Central memory CD4-positive, alpha-beta T cell (primary cell): ENCODE measurements at regions not wholly inside any gene's neighbourhood (a gene's known extent, or its start where the extent isn't known, plus 50 kb on each side); places are given as distances from the start of the nearest gene placed in this dataset.
"Not testable (repeated sequence)": the region's sequence is repeated elsewhere in the genome, so short reads cannot be mapped to it uniquely, and the experiment has no call there.

Source experiments
- DNase-seq: peaks from one replicate; pipeline ENCODE4 v3.0.0; 2022

- no peak for DNase-seq
Observed at GRCh38 chr2:225911019-225911418, 511.5 kb downstream of the NYAP2 start.

GRCh38 chr2:225895126-225895525 lies 495.6 kb downstream of the NYAP2 start:
- no peak for DNase-seq

GRCh38 chr2:225894236-225894980 lies 494.9 kb downstream of the NYAP2 start:
- no peak for DNase-seq

GRCh38 chr2:225893151-225893550 lies 493.6 kb downstream of the NYAP2 start:
- no peak for DNase-seq

- no peak for DNase-seq
Observed at GRCh38 chr2:225891771-225892170, 492.3 kb downstream of the NYAP2 start.

GRCh38 chr2:225891013-225891412 lies 491.5 kb downstream of the NYAP2 start:
- DNase-seq, result no peak

GRCh38 chr2:225889452-225889851 lies 489.9 kb downstream of the NYAP2 start:
- peak; percentile 4 for DNase-seq

- DNase-seq, result no peak
Observed at GRCh38 chr2:225867071-225867470, 467.6 kb downstream of the NYAP2 start.

GRCh38 chr2:225865468-225865867 lies 466.0 kb downstream of the NYAP2 start:
- no peak for DNase-seq

- DNase-seq, result no peak
Observed at GRCh38 chr2:225864394-225864793, 464.9 kb downstream of the NYAP2 start.

GRCh38 chr2:225842939-225843338 lies 443.4 kb downstream of the NYAP2 start:
- DNase-seq, result no peak

GRCh38 chr2:225841314-225841713 lies 441.8 kb downstream of the NYAP2 start:
- no peak for DNase-seq

GRCh38 chr2:225837328-225837727 lies 437.8 kb downstream of the NYAP2 start:
- no peak for DNase-seq

- no peak for DNase-seq
Observed at GRCh38 chr2:225824748-225825449, 425.4 kb downstream of the NYAP2 start.

GRCh38 chr2:225821351-225821750 lies 421.8 kb downstream of the NYAP2 start:
- no peak for DNase-seq

- DNase-seq, result no peak
Observed at GRCh38 chr2:225820826-225821225, 421.3 kb downstream of the NYAP2 start.

GRCh38 chr2:225814554-225814953 lies 415.0 kb downstream of the NYAP2 start:
- DNase-seq, result no peak

- no peak for DNase-seq
Observed at GRCh38 chr2:225806105-225806504, 406.6 kb downstream of the NYAP2 start.

- not testable (repeated sequence) for DNase-seq
Observed at GRCh38 chr2:225802076-225802475, 402.6 kb downstream of the NYAP2 start.

- DNase-seq, result no peak
Observed at GRCh38 chr2:225797394-225797793, 397.9 kb downstream of the NYAP2 start.

- no peak for DNase-seq
Observed at GRCh38 chr2:225794652-225795400, 395.3 kb downstream of the NYAP2 start.

GRCh38 chr2:225793736-225794550 lies 394.4 kb downstream of the NYAP2 start:
- DNase-seq, result no peak
